HG03108 (cell line): ENCODE measurements at regions not wholly inside any gene's neighbourhood (a gene's known extent, or its start where the extent isn't known, plus 50 kb on each side); places are given as distances from the start of the nearest gene placed in this dataset.
A peak's percentile ranks its signal among the peaks of the same experiment; 100 is the strongest.

ENCODE experiments used
- ATAC-seq: cut with Tn5 transposase; IDR thresholded peaks from one replicate; pipeline ENCODE4 v1.9.1; 2021; ENCODE audit warnings: moderate library complexity; ENCODE audit not compliant: unreplicated experiment

GRCh38 chr3:59547874-59548273 lies 498.0 kb upstream of the CFAP20DC start:
- no peak for ATAC-seq

GRCh38 chr3:59546522-59546921 lies 496.7 kb upstream of the CFAP20DC start:
- no peak for ATAC-seq

DNA sequence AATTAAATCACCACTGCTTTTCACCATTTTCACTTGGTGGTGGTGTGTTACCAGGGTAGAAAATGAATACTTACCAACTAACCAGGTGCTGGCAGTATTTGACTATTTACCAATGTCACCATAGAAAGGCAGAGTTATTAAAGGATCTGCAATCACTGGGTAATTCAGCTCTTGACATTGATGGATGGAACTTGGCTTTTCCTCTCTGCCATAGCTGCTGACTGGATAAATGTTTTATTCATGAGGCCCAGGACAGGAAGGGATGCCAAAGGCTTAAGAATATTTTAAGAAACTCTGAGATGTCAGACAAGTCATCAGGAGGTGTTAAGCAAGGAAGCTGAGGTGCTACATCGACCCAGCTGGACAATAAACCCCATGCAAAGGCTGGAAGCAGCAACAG lies 495.5 kb upstream of the CFAP20DC start:
- ATAC-seq: no peak

- ATAC-seq: no peak
Measured at GRCh38 chr3:59542276-59542675, 492.5 kb upstream of the CFAP20DC start.

- ATAC-seq: peak; percentile 90
Measured at GRCh38 chr3:59540696-59541095, 490.9 kb upstream of the CFAP20DC start.

- ATAC-seq: no peak
Measured at GRCh38 chr3:59540241-59540640, 490.4 kb upstream of the CFAP20DC start.

- no peak for ATAC-seq
Measured at GRCh38 chr3:59538753-59539432, 489.1 kb upstream of the CFAP20DC start.

GRCh38 chr3:59535791-59536221 lies 486.0 kb upstream of the CFAP20DC start:
- no peak for ATAC-seq

- no peak for ATAC-seq
Measured at GRCh38 chr3:59531994-59532393, 482.2 kb upstream of the CFAP20DC start.

DNA sequence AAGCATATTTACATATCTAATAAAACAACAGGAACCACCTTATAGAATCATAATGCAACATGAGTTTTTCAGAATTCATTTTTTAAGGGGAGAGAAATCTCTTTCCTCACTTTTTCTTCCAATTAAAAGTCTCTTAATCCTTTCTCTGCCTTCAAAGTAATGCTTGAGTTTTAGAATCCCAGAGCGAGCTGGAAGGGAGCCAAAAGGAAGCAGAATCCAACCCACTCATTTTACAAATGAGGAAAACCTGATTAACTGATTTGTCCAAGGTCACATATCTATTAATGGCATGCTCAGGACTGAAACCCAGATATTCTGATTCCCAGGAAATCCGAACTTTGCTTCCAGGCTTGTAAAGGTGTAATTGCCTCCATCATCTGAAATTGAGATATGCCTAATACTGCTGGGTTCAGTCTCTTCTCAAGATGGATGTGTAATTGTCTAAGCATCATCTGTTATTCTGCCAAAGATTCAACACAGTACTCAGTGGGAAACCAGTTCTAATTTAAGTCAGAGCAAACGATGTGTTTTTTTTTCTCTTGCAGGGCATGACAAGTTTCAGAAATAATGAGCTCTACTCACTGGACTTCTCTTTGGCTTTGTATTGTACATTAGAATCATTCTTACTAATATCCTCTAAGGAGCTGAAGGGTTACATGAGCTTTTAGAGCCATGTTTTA lies 481.4 kb upstream of the CFAP20DC start:
- no peak for ATAC-seq

DNA sequence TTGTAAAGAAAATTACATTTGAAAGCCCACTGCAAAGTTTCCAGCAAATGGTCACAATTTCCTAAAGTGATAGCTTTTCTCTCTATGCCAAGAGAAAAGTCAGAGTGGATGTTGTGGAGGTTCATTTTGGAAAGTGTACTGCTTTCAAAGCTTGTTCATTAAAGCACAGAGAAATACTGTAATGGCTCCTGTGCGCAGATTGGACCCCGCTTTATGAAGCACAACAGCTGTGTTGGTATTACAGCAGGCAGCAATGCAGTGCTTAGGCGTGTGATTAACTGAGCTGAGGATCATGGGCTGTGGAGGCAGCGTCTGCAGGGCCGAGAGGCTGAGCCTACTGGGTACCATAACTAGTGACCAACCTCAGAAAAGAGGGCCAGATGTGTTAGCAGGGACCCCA lies 478.4 kb upstream of the CFAP20DC start:
- ATAC-seq: no peak

- no peak for ATAC-seq
Measured at GRCh38 chr3:59527493-59527892, 477.7 kb upstream of the CFAP20DC start.

- no peak for ATAC-seq
Measured at GRCh38 chr3:59526999-59527398, 477.2 kb upstream of the CFAP20DC start.

- no peak for ATAC-seq
Measured at GRCh38 chr3:59522550-59522949, 472.7 kb upstream of the CFAP20DC start.

- ATAC-seq: no peak
Measured at GRCh38 chr3:59519094-59519493, 469.3 kb upstream of the CFAP20DC start.

DNA sequence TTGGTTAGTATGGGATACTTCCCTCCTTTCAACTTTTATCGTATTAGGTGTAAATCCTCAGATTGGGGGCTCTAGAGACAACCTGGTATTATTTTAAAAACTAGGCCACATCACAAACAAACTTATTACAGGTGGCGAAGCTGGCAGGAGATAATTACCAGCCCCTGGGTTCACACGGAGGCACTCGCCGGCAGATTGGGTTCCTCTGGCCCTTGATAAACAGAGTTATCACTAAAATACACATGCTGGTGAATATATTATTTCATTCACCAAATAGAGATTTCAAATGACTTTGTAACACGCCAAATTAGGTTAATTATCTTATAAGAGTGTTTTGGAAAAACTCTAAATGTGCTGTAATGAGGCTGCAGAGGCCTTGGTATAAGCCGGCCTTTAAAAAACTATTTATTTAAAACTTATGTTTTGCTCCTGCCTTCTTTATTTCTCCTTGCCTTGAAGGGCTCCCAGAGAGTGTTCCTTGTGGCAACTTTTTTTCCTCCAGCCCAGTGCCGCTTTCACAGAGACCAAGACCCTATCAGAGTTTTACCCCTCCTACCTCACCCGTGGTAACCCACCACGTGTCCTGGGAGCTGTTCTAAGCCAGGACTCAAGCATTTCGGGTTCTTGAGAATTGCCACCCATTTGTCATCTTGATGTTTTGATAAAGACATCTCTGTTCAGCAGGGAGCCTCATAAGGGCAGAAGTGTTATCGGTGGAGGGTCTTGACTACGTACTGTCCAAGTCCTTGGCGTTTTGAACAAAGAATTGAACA lies 468.6 kb upstream of the CFAP20DC start:
- no peak for ATAC-seq

- no peak for ATAC-seq
Measured at GRCh38 chr3:59517388-59517787, 467.6 kb upstream of the CFAP20DC start.

DNA sequence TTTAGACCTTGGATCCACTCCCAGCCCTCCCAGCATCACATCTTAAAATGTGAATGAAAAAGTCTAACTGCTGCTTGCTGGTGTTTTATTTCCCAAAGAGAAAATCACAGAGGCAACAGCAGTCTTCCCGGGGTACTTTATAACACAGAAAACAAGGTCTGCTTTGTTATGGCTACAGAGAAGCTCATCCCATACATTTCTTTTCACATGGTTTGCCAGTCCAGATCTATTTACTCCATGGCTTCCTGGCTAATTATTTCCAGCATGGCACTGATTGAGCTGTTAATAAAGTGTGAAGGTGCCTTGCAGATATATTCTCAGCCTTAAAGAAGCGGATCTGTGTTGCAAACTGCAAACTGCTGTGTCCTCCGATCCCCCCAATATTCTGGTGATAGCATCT lies 466.1 kb upstream of the CFAP20DC start:
- ATAC-seq: no peak

DNA sequence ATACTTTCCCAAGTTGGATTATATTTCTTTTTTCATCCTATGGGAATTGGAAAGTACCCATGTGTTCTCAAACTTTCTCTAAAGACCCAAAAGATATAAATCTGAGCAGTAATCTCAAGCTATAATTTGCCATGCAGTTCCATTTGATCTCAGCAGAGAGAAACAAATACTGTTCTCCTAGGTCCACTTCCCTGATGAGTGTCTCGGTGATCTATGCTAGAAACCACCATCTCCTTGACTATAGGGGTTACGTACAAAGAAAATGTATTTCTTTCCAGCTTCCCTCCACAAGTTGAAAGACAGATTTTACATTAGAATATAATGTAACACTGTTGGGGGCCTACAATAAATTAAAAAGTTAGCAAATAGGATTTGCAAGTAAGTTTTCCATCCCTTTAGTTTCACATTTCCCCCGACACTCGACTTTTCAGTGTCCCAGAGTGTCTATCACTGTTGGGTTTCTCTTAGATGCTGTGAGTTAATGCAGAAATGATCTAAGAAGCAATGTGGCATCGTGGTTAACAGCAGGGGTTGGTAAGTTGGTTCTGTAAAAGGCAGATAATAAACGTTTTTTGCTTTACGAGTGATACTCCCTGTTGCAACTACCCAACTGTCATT lies 465.1 kb upstream of the CFAP20DC start:
- no peak for ATAC-seq

DNA sequence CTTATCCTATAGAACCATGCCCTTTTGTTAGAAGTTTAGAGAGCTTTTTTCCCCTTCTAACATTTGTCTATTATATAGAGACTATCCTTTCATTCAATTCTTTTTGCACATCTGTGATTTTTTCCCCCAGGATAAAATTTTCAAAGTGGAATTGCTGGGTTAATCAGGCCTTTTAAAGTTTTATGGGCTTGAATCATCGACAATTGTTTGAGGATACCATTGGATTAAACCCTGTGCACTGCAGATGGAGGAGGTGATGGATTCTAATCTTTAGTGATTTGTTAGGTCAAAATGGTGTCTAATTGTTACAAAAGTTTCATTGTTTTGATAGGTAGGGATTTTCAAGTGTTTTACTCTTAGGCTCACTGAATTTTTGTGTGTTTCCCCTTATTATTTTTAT lies 463.7 kb upstream of the CFAP20DC start:
- ATAC-seq: no peak

- ATAC-seq: no peak
Measured at GRCh38 chr3:59512066-59512465, 462.2 kb upstream of the CFAP20DC start.

GRCh38 chr3:59510576-59510975 lies 460.8 kb upstream of the CFAP20DC start:
- ATAC-seq: no peak
